SK-N-SH (cell line): ENCODE measurements at regions not wholly inside any gene's neighbourhood (a gene's known extent, or its start where the extent isn't known, plus 50 kb on each side); places are given as distances from the start of the nearest gene placed in this dataset.

Source experiments
- CTCF ChIA-PET: fragments of 300-600, 350-600 bp; formaldehyde crosslinking; extraction: SDS; loops from one replicate; lab custom pipeline; 2021; lab: Yijun Ruan, JAX
- POLR2A ChIA-PET: fragments of 350-600 bp; sonication (Branson Sonifier 250); formaldehyde crosslinking; extraction: SDS; loops from one replicate; lab custom pipeline; 2020; ENCODE audit warnings: antibody characterized with exemption, inconsistent platforms; lab: Yijun Ruan, JAX
- DNase-seq: peaks from one replicate; pipeline ENCODE4 v3.0.0; 2012
- H2AFZ ChIP-seq: fragments of 200-600 bp; sonication (generic); 2 replicates; pipeline ENCODE4 v1.8.1; 2016; ENCODE audit warnings: antibody characterized with exemption, mild to moderate bottlenecking, low read depth
- H3F3A ChIP-seq: fragments of 200-600 bp; sonication (generic); replicated peaks from 2 replicates; pipeline ENCODE3; 2016; ENCODE audit warnings: antibody characterized with exemption, mild to moderate bottlenecking; ENCODE audit not compliant: insufficient read depth
- H3K27ac ChIP-seq, 2 experiments: fragments of 200-500 bp in 1 of 2; fragments of 200-600 bp in 1 of 2; sonication (Bioruptor generic) in 1 of 2; sonication (generic), shearing (Covaris generic) in 1 of 2; 2 replicates each; pipeline versions ENCODE4 v1.5.1 to v1.6.1; 2014 to 2016; ENCODE audit warnings: low read depth in 2 of 2, inconsistent platforms in 1 of 2, low read length in 1 of 2, mild to moderate bottlenecking in 1 of 2, mixed read lengths in 1 of 2
- H3K27me3 ChIP-seq: fragments of 200-600 bp; sonication (generic), shearing (Covaris generic); 2 replicates; pipeline ENCODE4 v1.6.1; 2016; ENCODE audit warnings: mixed run types; ENCODE audit not compliant: insufficient read depth
- H3K36me3 ChIP-seq, 2 experiments: fragments of 200-500 bp in 1 of 2; fragments of 200-600 bp in 1 of 2; sonication (Bioruptor generic) in 1 of 2; sonication (generic) in 1 of 2; replicated peaks in 1 of 2; 2 replicates each; pipeline versions ENCODE3 to v1.5.1; 2014 to 2016; ENCODE audit warnings: low read length in 1 of 2, mild to moderate bottlenecking in 1 of 2; ENCODE audit not compliant: insufficient read depth in 2 of 2, control insufficient read depth in 1 of 2
- H3K4me1 ChIP-seq, 2 experiments: fragments of 200-500 bp in 1 of 2; fragments of 200-600 bp in 1 of 2; sonication (Bioruptor generic) in 1 of 2; sonication (generic), shearing (Covaris generic) in 1 of 2; 2 replicates each; pipeline versions ENCODE4 v1.5.1 to v1.6.1; 2014 to 2016; ENCODE audit warnings: low read depth in 1 of 2, low read length in 1 of 2, mixed run types in 1 of 2; ENCODE audit not compliant: insufficient read depth in 2 of 2, control insufficient read depth in 1 of 2
- H3K4me2 ChIP-seq: fragments of 200-600 bp; sonication (generic), shearing (Covaris generic); 2 replicates; pipeline ENCODE4 v1.6.1; 2017; ENCODE audit warnings: mixed run types
- H3K4me3 ChIP-seq, 2 experiments: fragments of 200-500 bp in 1 of 2; fragments of 200-600 bp in 1 of 2; sonication (Bioruptor generic) in 1 of 2; sonication (generic), shearing (Covaris generic) in 1 of 2; 2 replicates each; pipeline versions ENCODE4 v1.5.1 to v1.8.1; 2014 to 2016; ENCODE audit warnings: low read depth in 2 of 2, inconsistent platforms in 1 of 2, low read length in 1 of 2, mild to moderate bottlenecking in 1 of 2, mixed read lengths in 1 of 2, moderate library complexity in 1 of 2
- H3K79me2 ChIP-seq: fragments of 200-600 bp; sonication (generic); 2 replicates; pipeline ENCODE4 v1.8.1; 2017; ENCODE audit warnings: mild to moderate bottlenecking; ENCODE audit not compliant: insufficient read depth
- H3K9ac ChIP-seq: fragments of 200-600 bp; sonication (generic); 2 replicates; pipeline ENCODE4 v1.6.1; 2017; ENCODE audit warnings: mixed run types
- H3K9me2 ChIP-seq: fragments of 200-600 bp; sonication (generic); 2 replicates; pipeline ENCODE4 v1.6.1; 2017; ENCODE audit warnings: mixed run types
- H3K9me3 ChIP-seq: fragments of 200-600 bp; sonication (generic); 2 replicates; pipeline ENCODE4 v1.6.1; 2017; ENCODE audit warnings: mixed run types, mild to moderate bottlenecking, moderate library complexity
- H4K20me1 ChIP-seq: fragments of 200-600 bp; sonication (generic); 2 replicates; pipeline ENCODE4 v1.6.1; 2017; ENCODE audit warnings: mild to moderate bottlenecking, mixed run types; ENCODE audit not compliant: insufficient read depth
- CHD2 ChIP-seq: fragments of 150-350 bp; IDR thresholded peaks from 2 replicates; pipeline ENCODE4 v1.6.1; 2018; ENCODE audit warnings: low read length; ENCODE audit not compliant: partially characterized antibody
- EZH2phosphoT487 ChIP-seq: fragments of 200-600 bp; sonication (generic); IDR thresholded peaks from 2 replicates; pipeline ENCODE4 v1.6.1; 2017; ENCODE audit warnings: low read depth, mixed run types, mild to moderate bottlenecking, antibody characterized with exemption, moderate library complexity, borderline replicate concordance
- FOXM1 ChIP-seq: IDR thresholded peaks from 2 replicates; pipeline ENCODE4 v1.4.0; 2012; ENCODE audit warnings: low read depth, mild to moderate bottlenecking
- GABPA ChIP-seq: IDR thresholded peaks from 2 replicates; pipeline ENCODE4 v1.4.0; 2012; ENCODE audit warnings: low read depth, mild to moderate bottlenecking
- GATA2 ChIP-seq: sonication (generic); formaldehyde crosslinking; IDR thresholded peaks from 2 replicates; pipeline ENCODE4 v1.5.0; 2020; ENCODE audit warnings: mild to moderate bottlenecking, missing genetic modification reagents
- MXI1 ChIP-seq: IDR thresholded peaks from 2 replicates; pipeline ENCODE4 v1.6.1; 2012; ENCODE audit warnings: mild to moderate bottlenecking, low read depth, low read length, improper control_type of control experiment
- RAD21 ChIP-seq: IDR thresholded peaks from 2 replicates; pipeline ENCODE4 v1.6.1; 2012; ENCODE audit warnings: mild to moderate bottlenecking, low read length
- RFX5 ChIP-seq: IDR thresholded peaks from 2 replicates; pipeline ENCODE4 v1.6.1; 2012; ENCODE audit warnings: mild to moderate bottlenecking, improper control_type of control experiment, low read length
- RXRA ChIP-seq: IDR thresholded peaks from 2 replicates; pipeline ENCODE4 v1.4.0; 2012; ENCODE audit warnings: low read depth, mild to moderate bottlenecking, borderline replicate concordance
- SMC3 ChIP-seq: IDR thresholded peaks from 2 replicates; pipeline ENCODE4 v1.6.1; 2012; ENCODE audit warnings: low read depth, low read length, improper control_type of control experiment
- TAF1 ChIP-seq: IDR thresholded peaks from 2 replicates; pipeline ENCODE4 v1.6.1; 2012; ENCODE audit warnings: low read depth, mild to moderate bottlenecking, low read length, moderate library complexity, borderline replicate concordance
- TCF12 ChIP-seq: IDR thresholded peaks from 2 replicates; pipeline ENCODE4 v1.4.0; 2012
- TEAD4 ChIP-seq: IDR thresholded peaks from 2 replicates; pipeline ENCODE4 v1.4.0; 2012; ENCODE audit warnings: mild to moderate bottlenecking, borderline replicate concordance; ENCODE audit not compliant: insufficient read depth
- YY1 ChIP-seq: IDR thresholded peaks from 2 replicates; pipeline ENCODE4 v1.4.0; 2012; ENCODE audit warnings: low read depth, mild to moderate bottlenecking
- WGBS: methylation state at CpG from one replicate; pipeline ENCODE4 v1.1.6; 2017; ENCODE audit warnings: low lambda C conversion rate; 5-methylcytosine and 5-hydroxymethylcytosine counted together
- TF ChIP-seq, protein P1 (sequence below): IDR thresholded peaks from 2 replicates; pipeline ENCODE4 v1.6.1; 2012; ENCODE audit warnings: mild to moderate bottlenecking, low read depth, low read length, moderate library complexity
- TF ChIP-seq, protein P2 (sequence below): fragments of 150-350 bp; IDR thresholded peaks from 2 replicates; pipeline ENCODE4 v1.6.1; 2016; ENCODE audit warnings: mild to moderate bottlenecking, low read depth, low read length
- TF ChIP-seq, protein P3 (sequence below): IDR thresholded peaks from 2 replicates; pipeline ENCODE4 v1.4.0; 2012; ENCODE audit warnings: low read depth, borderline replicate concordance
- TF ChIP-seq, protein P4 (sequence below): IDR thresholded peaks from 2 replicates; pipeline ENCODE4; 2012
- TF ChIP-seq, protein P5 (sequence below): IDR thresholded peaks from 2 replicates; pipeline ENCODE4 v1.4.0; 2012; ENCODE audit warnings: low read depth

DNA sequence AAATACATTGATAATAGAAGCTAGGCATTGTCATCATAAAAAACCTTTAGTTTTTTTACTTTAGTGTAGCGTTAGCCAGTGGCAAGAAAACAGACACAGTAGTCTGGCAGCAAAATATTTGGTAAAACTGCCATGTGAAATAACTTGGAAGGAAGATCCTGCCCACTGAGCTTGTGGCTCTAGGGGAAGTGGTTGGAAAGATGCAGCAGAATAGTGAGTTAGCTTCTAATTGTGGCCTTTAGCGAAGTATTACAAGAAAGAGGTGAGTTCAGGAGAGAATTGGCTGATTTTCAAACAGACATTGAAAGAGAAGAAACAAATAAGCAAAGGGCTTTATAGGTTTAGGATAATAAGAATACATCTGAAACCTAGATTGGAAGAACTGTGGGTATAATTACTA, 1887.8 kb upstream of the CELF4 start:
- no peaks in the 10 kb centered on the region for H3K9me2 ChIP-seq
- H3K27ac ChIP-seq, result no peak overlapping the region
- no peaks in the 10 kb centered on the region for H3K27me3 ChIP-seq
- 30% methylated on average over 2 of the region's 2 CpGs for WGBS
- no peak for TF ChIP-seq RFX5
- TF ChIP-seq CHD2, result no peak
- no peak for TF ChIP-seq EZH2phosphoT487
- TF ChIP-seq FOXM1, result no peak
- no peak for TF ChIP-seq TEAD4
- no peak for TF ChIP-seq GATA2 (CRISPR knock-in tag)
- no peak for TF ChIP-seq SMC3
- TF ChIP-seq, protein P1, sequence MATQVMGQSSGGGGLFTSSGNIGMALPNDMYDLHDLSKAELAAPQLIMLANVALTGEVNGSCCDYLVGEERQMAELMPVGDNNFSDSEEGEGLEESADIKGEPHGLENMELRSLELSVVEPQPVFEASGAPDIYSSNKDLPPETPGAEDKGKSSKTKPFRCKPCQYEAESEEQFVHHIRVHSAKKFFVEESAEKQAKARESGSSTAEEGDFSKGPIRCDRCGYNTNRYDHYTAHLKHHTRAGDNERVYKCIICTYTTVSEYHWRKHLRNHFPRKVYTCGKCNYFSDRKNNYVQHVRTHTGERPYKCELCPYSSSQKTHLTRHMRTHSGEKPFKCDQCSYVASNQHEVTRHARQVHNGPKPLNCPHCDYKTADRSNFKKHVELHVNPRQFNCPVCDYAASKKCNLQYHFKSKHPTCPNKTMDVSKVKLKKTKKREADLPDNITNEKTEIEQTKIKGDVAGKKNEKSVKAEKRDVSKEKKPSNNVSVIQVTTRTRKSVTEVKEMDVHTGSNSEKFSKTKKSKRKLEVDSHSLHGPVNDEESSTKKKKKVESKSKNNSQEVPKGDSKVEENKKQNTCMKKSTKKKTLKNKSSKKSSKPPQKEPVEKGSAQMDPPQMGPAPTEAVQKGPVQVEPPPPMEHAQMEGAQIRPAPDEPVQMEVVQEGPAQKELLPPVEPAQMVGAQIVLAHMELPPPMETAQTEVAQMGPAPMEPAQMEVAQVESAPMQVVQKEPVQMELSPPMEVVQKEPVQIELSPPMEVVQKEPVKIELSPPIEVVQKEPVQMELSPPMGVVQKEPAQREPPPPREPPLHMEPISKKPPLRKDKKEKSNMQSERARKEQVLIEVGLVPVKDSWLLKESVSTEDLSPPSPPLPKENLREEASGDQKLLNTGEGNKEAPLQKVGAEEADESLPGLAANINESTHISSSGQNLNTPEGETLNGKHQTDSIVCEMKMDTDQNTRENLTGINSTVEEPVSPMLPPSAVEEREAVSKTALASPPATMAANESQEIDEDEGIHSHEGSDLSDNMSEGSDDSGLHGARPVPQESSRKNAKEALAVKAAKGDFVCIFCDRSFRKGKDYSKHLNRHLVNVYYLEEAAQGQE, result no peak
- TF ChIP-seq MXI1, result no peak
- TF ChIP-seq, protein P2, sequence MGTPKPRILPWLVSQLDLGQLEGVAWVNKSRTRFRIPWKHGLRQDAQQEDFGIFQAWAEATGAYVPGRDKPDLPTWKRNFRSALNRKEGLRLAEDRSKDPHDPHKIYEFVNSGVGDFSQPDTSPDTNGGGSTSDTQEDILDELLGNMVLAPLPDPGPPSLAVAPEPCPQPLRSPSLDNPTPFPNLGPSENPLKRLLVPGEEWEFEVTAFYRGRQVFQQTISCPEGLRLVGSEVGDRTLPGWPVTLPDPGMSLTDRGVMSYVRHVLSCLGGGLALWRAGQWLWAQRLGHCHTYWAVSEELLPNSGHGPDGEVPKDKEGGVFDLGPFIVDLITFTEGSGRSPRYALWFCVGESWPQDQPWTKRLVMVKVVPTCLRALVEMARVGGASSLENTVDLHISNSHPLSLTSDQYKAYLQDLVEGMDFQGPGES, result no peak
- TF ChIP-seq RXRA, result no peak
- TF ChIP-seq GABPA, result no peak
- TF ChIP-seq, protein P3, sequence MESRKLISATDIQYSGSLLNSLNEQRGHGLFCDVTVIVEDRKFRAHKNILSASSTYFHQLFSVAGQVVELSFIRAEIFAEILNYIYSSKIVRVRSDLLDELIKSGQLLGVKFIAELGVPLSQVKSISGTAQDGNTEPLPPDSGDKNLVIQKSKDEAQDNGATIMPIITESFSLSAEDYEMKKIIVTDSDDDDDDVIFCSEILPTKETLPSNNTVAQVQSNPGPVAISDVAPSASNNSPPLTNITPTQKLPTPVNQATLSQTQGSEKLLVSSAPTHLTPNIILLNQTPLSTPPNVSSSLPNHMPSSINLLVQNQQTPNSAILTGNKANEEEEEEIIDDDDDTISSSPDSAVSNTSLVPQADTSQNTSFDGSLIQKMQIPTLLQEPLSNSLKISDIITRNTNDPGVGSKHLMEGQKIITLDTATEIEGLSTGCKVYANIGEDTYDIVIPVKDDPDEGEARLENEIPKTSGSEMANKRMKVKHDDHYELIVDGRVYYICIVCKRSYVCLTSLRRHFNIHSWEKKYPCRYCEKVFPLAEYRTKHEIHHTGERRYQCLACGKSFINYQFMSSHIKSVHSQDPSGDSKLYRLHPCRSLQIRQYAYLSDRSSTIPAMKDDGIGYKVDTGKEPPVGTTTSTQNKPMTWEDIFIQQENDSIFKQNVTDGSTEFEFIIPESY, result no peak
- no peak for TF ChIP-seq TAF1
- TF ChIP-seq YY1, result no peak
- TF ChIP-seq, protein P4, sequence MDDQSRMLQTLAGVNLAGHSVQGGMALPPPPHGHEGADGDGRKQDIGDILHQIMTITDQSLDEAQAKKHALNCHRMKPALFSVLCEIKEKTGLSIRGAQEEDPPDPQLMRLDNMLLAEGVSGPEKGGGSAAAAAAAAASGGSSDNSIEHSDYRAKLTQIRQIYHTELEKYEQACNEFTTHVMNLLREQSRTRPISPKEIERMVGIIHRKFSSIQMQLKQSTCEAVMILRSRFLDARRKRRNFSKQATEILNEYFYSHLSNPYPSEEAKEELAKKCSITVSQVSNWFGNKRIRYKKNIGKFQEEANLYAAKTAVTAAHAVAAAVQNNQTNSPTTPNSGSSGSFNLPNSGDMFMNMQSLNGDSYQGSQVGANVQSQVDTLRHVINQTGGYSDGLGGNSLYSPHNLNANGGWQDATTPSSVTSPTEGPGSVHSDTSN, result no peak
- TF ChIP-seq TCF12, result no peak
- no peak for TF ChIP-seq RAD21
- TF ChIP-seq, protein P5, sequence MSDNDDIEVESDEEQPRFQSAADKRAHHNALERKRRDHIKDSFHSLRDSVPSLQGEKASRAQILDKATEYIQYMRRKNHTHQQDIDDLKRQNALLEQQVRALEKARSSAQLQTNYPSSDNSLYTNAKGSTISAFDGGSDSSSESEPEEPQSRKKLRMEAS, result no peak
- no peak overlapping the region for H3K4me2 ChIP-seq
- H3K36me3 ChIP-seq, result no peaks in the 10 kb centered on the region
- no peaks in the 10 kb centered on the region for H3K79me2 ChIP-seq
- DNase-seq, result no peak
- H2AFZ ChIP-seq, result no peak overlapping the region
- no peaks in the 10 kb centered on the region for H3K9me3 ChIP-seq
- H3K9ac ChIP-seq, result no peak overlapping the region
- H3F3A ChIP-seq, result no peaks in the 10 kb centered on the region
- no peaks in the 10 kb centered on the region for H3K4me1 ChIP-seq
- POLR2A ChIA-PET, result no interaction called here
- H4K20me1 ChIP-seq, result no peaks in the 10 kb centered on the region
- CTCF ChIA-PET, result interaction anchor here (1.1 kb wide), 1 partner anchor 11 kb away, joined by 3 read pairs; no protein-coding TSS in a partner anchor
- H3K4me3 ChIP-seq, result no peak overlapping the region
